ENCODE measurements at regions not wholly inside any gene's neighbourhood (a gene's known extent, or its start where the extent isn't known, plus 50 kb on each side); places are given as distances from the start of the nearest gene placed in this dataset.

DNA sequence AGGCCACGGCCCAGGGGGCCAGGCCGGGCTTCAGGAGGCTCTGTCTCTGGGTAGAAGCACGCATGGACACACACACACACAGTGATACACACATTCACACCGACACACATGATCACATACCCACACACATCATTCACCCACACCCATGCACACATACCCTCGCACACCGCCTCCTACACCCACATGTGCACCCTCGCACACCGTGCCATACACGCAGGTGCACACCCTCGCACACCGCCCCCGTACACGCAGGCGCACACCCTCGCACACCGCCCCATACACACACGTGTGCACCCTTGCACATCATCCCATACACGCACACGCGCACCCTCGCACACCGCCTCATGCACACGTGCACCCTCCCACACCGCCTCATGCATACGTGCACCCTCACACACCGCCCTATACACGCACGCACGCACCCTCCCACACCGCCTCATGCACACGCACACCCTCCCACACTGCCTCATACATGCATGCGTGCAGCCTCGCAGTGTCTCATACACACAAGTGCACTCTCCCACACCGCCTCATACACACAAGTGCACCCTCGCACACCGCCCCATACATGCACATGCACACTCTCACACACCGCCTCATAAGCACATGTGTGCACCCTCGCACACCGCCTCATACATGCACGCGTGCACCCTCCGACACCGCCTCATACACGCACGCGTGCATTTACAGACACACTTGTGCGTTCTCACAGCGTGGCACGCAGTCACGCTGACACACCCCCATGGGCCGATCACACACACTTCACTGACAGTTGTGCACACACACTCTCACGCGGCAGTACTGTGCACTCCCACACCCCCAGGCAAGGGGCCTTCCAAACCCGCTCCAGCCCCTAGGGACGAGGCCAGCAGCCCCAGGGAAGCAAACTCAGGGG is 128.1 kb downstream of the SIK1 start:
- Histone ChIP-seq H3F3A (ENCODE audit: low read length, unreplicated experiment) (no peaks in the 10 kb centered on the region), H3K9ac (ENCODE audit: low read length) (no peak overlapping the region), H2AFZ (ENCODE audit: low read length) (no peak overlapping the region), H3K9me3 (ENCODE audit: low read length) (no peaks in the 10 kb centered on the region), H3K36me3 (ENCODE audit: low read depth, low read length) (no peaks in the 10 kb centered on the region), H3K27me3 (ENCODE audit: low read length) (no peaks in the 10 kb centered on the region), H3K4me3 (ENCODE audit: low read length) (no peak overlapping the region), H3K4me1 (ENCODE audit: insufficient read depth, low read length) (peaks cover 5% of the 10 kb centered on the region), H3K27ac (ENCODE audit: low read length) (no peak overlapping the region), H3K79me2 (ENCODE audit: low read length) (no peaks in the 10 kb centered on the region), H4K20me1 (ENCODE audit: low read length) (no peaks in the 10 kb centered on the region), H3K4me2 (ENCODE audit: low read length) (no peak overlapping the region), H3K9me2 (replicated peaks; ENCODE audit: low read length) (no peaks in the 10 kb centered on the region)
- POLR2A ChIA-PET (ENCODE audit: unreplicated experiment): no interaction called here
- BruUV-seq (replicated peaks): no TSS peak
- intact Hi-C loops (cut with micrococcal nuclease): no loop called here
- DNase-seq (no peak), ATAC-seq (no peak)
- TF ChIP-seq EZH2phosphoT487 (IDR thresholded peaks at IDR 0.05; ENCODE audit: borderline replicate concordance, low read length) (no peak), EZH2 (IDR thresholded peaks at IDR 0.05; ENCODE audit: low read length, unreplicated experiment) (no peak)
- TF ChIP-seq, protein P1, sequence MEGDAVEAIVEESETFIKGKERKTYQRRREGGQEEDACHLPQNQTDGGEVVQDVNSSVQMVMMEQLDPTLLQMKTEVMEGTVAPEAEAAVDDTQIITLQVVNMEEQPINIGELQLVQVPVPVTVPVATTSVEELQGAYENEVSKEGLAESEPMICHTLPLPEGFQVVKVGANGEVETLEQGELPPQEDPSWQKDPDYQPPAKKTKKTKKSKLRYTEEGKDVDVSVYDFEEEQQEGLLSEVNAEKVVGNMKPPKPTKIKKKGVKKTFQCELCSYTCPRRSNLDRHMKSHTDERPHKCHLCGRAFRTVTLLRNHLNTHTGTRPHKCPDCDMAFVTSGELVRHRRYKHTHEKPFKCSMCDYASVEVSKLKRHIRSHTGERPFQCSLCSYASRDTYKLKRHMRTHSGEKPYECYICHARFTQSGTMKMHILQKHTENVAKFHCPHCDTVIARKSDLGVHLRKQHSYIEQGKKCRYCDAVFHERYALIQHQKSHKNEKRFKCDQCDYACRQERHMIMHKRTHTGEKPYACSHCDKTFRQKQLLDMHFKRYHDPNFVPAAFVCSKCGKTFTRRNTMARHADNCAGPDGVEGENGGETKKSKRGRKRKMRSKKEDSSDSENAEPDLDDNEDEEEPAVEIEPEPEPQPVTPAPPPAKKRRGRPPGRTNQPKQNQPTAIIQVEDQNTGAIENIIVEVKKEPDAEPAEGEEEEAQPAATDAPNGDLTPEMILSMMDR (conservative IDR thresholded peaks at IDR 0.05; ENCODE audit: low read depth, low read length): no peak
- CTCF ChIA-PET: interaction anchor here (0.5 kb wide), 1 partner anchor 756 kb away, joined by 3 read pairs; no protein-coding TSS in a partner anchor

DNA sequence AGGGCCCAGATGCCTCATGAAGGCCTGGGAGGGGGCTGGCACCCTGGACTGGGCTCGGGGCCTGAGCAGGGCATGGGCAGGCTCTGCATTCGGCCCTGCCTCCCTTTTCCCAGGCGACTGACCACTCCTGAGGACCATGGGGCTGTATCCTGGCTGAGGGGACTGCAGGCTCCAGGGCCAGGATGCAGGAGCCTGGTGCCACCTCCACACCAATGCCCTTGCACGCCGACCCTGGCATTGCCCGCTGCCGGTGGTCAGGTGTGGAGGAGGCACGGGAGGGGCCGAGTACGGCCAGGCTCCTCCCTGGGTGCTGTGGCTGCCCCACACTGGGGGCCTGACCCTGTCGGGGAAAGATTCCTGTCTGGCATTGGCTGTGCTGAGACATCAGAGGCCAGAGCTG is 128.9 kb downstream of the SIK1 start:
- POLR2A ChIA-PET (ENCODE audit: unreplicated experiment): no interaction called here
- DNase-seq (no peak), ATAC-seq (no peak)
- no peaks in the 10 kb centered on the region for H3K9me3 ChIP-seq (ENCODE audit: low read length)
- H4K20me1 ChIP-seq (ENCODE audit: low read length): no peaks in the 10 kb centered on the region
- no peaks in the 10 kb centered on the region for H3K79me2 ChIP-seq (ENCODE audit: low read length)
- TF ChIP-seq EZH2 (IDR thresholded peaks at IDR 0.05; ENCODE audit: low read length, unreplicated experiment): no peak
- TF ChIP-seq, protein P1 (conservative IDR thresholded peaks at IDR 0.05; ENCODE audit: low read depth, low read length): no peak
- TF ChIP-seq EZH2phosphoT487 (IDR thresholded peaks at IDR 0.05; ENCODE audit: borderline replicate concordance, low read length): no peak
- H3K36me3 ChIP-seq (ENCODE audit: low read depth, low read length): no peaks in the 10 kb centered on the region
- H3K9me2 ChIP-seq (replicated peaks; ENCODE audit: low read length): no peaks in the 10 kb centered on the region
- no peak overlapping the region for H3K4me3 ChIP-seq (ENCODE audit: low read length)
- CTCF ChIA-PET: no interaction called here
- H3K27me3 ChIP-seq (ENCODE audit: low read length): no peaks in the 10 kb centered on the region
- H3F3A ChIP-seq (ENCODE audit: low read length, unreplicated experiment): no peaks in the 10 kb centered on the region
- H3K4me1 ChIP-seq (ENCODE audit: insufficient read depth, low read length): no peaks in the 10 kb centered on the region
- BruUV-seq (replicated peaks): no TSS peak
- no peak overlapping the region for H3K4me2 ChIP-seq (ENCODE audit: low read length)
- intact Hi-C loops (cut with micrococcal nuclease): no loop called here
- no peak overlapping the region for H3K9ac ChIP-seq (ENCODE audit: low read length)
- H2AFZ ChIP-seq (ENCODE audit: low read length): no peak overlapping the region
- H3K27ac ChIP-seq (ENCODE audit: low read length): no peak overlapping the region

DNA sequence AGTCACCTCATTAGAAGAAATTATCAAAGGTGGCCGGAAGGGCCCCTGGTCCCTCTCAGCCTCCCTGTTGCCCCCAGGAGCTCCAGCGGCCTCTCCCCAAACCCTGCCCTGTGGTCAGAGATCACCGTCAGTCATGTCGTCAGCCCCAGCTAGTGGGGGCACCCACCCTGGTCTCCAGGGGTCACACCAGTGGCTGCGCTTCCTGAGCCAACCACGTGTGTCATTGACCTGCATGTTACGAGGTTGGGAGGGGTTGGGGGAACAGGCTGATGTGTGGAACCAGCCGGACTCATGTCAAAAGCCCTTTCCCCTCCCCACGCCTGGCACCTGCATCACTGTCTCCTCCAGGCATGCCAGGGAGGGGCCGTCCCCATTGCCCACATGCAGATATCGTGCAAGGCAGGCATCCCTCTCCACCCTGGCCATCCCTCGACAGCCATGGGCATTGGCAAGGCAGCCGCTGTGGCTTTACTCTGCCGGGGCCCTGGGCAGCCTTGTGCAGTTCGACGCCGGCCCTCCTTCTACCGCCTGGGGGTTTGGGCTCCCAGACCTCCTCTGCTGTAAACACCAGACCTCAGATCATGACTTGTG is 128.7 kb downstream of the CRYAA start:
- CTCF ChIA-PET: no interaction called here

More for the DNA sequence above, 128.7 kb downstream of the CRYAA start:
- Histone ChIP-seq H3K79me2 (ENCODE audit: low read length) (no peaks in the 10 kb centered on the region), H3F3A (ENCODE audit: low read length, unreplicated experiment) (no peaks in the 10 kb centered on the region), H3K4me2 (ENCODE audit: low read length) (no peak overlapping the region), H3K9me3 (ENCODE audit: low read length) (no peaks in the 10 kb centered on the region), H3K36me3 (ENCODE audit: low read depth, low read length) (no peaks in the 10 kb centered on the region), H3K4me3 (ENCODE audit: low read length) (no peak overlapping the region), H3K27ac (ENCODE audit: low read length) (no peak overlapping the region), H3K9ac (ENCODE audit: low read length) (no peak overlapping the region), H3K4me1 (ENCODE audit: insufficient read depth, low read length) (no peaks in the 10 kb centered on the region), H4K20me1 (ENCODE audit: low read length) (no peaks in the 10 kb centered on the region), H2AFZ (ENCODE audit: low read length) (no peak overlapping the region), H3K9me2 (replicated peaks; ENCODE audit: low read length) (no peaks in the 10 kb centered on the region), H3K27me3 (ENCODE audit: low read length) (no peaks in the 10 kb centered on the region)
- ATAC-seq: no peak
- TF ChIP-seq EZH2 (IDR thresholded peaks at IDR 0.05; ENCODE audit: low read length, unreplicated experiment): no peak
- TF ChIP-seq EZH2phosphoT487 (IDR thresholded peaks at IDR 0.05; ENCODE audit: borderline replicate concordance, low read length): no peak
- TF ChIP-seq, protein P1 (conservative IDR thresholded peaks at IDR 0.05; ENCODE audit: low read depth, low read length): no peak
- DNase-seq: no peak
- no TSS peak for BruUV-seq (replicated peaks)
- POLR2A ChIA-PET (ENCODE audit: unreplicated experiment): no interaction called here
- intact Hi-C loops (cut with micrococcal nuclease): no loop called here
